Activated T-helper 17 cell treated with anti-CD3 and anti-CD28 coated beads, Interleukin-2, amount 50 U/mL, for 72 hours (primary cell): ENCODE measurements at regions not wholly inside any gene's neighbourhood (a gene's known extent, or its start where the extent isn't known, plus 50 kb on each side); places are given as distances from the start of the nearest gene placed in this dataset.
"Not testable (repeated sequence)": the region's sequence is repeated elsewhere in the genome, so short reads cannot be mapped to it uniquely, and the experiment has no call there.

ENCODE experiments used
- ATAC-seq: fragments of 150-1000 bp; cut with Tn5 transposase; replicated peaks from 2 replicates; pipeline ENCODE4 v1.10.0; 2021; ENCODE audit warnings: mild to moderate bottlenecking, moderate library complexity
- H3K27ac Mint-ChIP-seq: one replicate; pipeline ENCODE4 v1.8.0; 2022; ENCODE audit warnings: mixed read lengths
- H3K27me3 Mint-ChIP-seq: one replicate; pipeline ENCODE4 v1.8.0; 2022; ENCODE audit warnings: mixed read lengths
- H3K36me3 Mint-ChIP-seq: one replicate; pipeline ENCODE4 v1.8.0; 2022; ENCODE audit warnings: low read depth, mild to moderate bottlenecking, mixed read lengths
- H3K4me1 Mint-ChIP-seq: one replicate; pipeline ENCODE4 v1.8.0; 2022; ENCODE audit warnings: mixed read lengths
- H3K4me3 Mint-ChIP-seq: one replicate; pipeline ENCODE4 v1.8.0; 2022; ENCODE audit warnings: mild to moderate bottlenecking, mixed read lengths
- H3K9me3 Mint-ChIP-seq: one replicate; pipeline ENCODE4 v1.8.0; 2022; ENCODE audit warnings: mixed read lengths

DNA sequence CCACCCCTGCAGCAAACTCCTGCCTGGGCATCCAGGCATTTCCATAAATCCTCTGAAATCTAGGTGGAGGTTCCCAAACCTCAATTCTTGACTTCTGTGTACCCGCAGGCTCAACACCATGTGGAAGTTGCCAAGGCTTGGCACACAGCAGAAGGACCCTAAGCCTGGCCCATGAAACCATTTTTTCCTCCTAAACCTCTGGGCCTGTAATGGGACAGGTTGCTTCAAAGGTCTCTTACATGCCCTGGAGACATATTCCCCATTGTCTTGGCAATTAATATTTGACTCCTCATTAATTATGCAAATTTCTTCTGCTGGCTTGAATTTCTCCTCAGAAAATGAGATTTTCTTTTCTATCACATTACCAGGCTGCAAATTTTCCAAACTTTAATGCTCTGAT is 339.5 kb upstream of the SORCS1 start:
- ATAC-seq, H3K4me3 Mint-ChIP-seq, H3K36me3 Mint-ChIP-seq, H3K4me1 Mint-ChIP-seq, H3K27me3 Mint-ChIP-seq, H3K27ac Mint-ChIP-seq: not testable (repeated sequence)
- H3K9me3 Mint-ChIP-seq, result peaks cover 13% of the 10 kb centered on the region

DNA sequence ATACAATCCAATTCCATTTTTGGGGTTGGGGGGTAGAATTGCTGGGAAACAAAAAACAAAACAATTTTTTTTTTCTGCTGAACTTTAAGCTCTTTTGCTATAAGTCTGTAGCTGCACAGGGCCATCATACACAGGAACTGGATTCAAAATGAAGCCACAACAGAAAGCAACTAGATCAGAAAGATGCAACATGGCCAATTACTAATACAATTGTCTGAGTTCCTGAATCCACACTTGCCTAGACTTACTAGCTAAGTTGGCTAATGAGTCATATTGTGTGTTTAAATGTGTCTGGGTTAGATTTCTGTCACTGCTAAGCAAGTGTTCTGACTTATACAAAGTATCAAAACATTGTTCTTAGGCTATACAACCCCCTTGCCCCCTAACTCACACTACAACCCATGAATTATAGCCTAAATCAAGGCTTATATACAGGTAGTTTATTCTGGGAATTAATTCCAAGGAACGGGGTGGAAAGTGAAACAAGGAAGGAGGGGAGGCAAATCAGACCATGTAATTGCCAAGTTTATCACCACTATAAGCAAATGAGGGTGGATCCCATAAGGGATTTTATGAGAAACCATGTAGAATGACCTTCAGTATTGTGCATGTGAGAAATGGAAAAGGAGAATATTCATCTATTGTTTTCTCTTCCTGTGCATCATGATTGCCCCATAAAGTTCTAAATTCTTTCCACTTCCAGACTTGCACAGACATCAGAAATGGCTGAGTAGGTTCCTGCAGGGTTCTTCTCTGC is 337.9 kb upstream of the SORCS1 start:
- peaks cover 13% of the 10 kb centered on the region for H3K9me3 Mint-ChIP-seq
- H3K36me3 Mint-ChIP-seq, result no peaks in the 10 kb centered on the region
- H3K4me1 Mint-ChIP-seq, result no peaks in the 10 kb centered on the region
- ATAC-seq, result no peak
- H3K4me3 Mint-ChIP-seq, result no peak overlapping the region
- no peak overlapping the region for H3K27ac Mint-ChIP-seq
- H3K27me3 Mint-ChIP-seq, result no peaks in the 10 kb centered on the region

DNA sequence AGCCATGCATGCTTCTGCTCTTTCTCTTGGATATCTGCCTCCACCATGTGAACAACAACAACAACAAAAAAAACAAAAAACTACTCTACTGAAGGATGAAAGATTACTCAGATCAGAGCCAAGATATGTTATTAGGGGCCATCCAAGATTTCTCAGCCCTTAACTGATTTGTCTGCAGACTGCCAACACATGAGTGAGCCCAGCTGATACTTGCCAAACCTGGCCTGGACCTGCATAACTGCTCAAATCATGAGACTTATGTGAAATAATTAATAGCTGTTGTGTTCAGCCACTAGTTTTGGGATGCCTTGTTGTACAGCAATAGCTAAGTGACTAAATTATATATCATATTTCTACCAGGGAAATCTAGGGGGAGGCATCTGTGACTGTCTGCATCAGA is 334.5 kb upstream of the SORCS1 start:
- no peak overlapping the region for H3K27ac Mint-ChIP-seq
- no peaks in the 10 kb centered on the region for H3K4me1 Mint-ChIP-seq
- H3K27me3 Mint-ChIP-seq, result no peaks in the 10 kb centered on the region
- peaks cover 25% of the 10 kb centered on the region for H3K9me3 Mint-ChIP-seq
- H3K4me3 Mint-ChIP-seq, result no peak overlapping the region
- ATAC-seq, result no peak
- no peaks in the 10 kb centered on the region for H3K36me3 Mint-ChIP-seq

DNA sequence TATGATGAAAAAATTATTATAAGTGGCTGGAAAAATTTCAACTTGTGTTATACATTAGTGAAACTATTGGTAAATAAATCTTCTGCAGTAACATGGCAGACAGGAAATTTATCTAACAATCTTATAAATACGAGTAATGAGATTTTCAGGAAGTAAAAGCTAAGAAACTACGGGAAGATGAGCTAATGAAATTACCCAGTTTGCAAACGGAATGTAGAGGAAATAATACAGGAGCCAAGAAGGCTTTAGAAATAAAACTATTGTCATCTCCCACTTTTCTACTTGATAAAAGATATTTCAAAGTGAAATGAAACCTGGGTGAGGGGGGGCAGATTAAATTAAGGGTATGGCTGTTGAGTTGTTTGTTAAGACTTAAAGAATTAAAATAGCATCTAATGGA is 332.5 kb upstream of the SORCS1 start:
- H3K27me3 Mint-ChIP-seq, result no peaks in the 10 kb centered on the region
- no peak overlapping the region for H3K27ac Mint-ChIP-seq
- no peak for ATAC-seq
- no peaks in the 10 kb centered on the region for H3K36me3 Mint-ChIP-seq
- no peaks in the 10 kb centered on the region for H3K4me1 Mint-ChIP-seq
- H3K4me3 Mint-ChIP-seq, result no peak overlapping the region
- peaks cover 26% of the 10 kb centered on the region for H3K9me3 Mint-ChIP-seq

DNA sequence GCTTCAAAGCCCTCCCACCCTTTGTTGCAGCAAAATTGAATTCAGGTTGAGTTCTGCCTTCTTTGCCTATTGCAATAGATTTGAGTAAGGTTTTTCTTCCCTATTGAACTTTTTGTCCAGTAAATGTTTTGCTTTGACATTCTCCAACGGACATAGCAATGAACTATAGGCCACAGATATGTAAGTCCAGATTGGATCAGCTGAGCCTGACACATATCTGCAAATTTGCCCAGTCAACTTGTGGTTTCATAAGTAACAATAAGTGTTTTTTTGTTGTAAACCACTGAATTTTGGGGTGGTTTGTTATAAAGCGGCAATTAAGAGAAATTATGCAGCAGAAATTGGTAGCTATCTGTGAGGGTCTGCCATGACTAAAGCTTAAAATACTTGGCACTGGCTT is 332.1 kb upstream of the SORCS1 start:
- Mint-ChIP-seq H3K27ac (no peak overlapping the region), H3K4me3 (no peak overlapping the region), H3K4me1 (no peaks in the 10 kb centered on the region), H3K27me3 (no peaks in the 10 kb centered on the region), H3K36me3 (no peaks in the 10 kb centered on the region), H3K9me3 (peaks cover 25% of the 10 kb centered on the region)
- ATAC-seq, result no peak

DNA sequence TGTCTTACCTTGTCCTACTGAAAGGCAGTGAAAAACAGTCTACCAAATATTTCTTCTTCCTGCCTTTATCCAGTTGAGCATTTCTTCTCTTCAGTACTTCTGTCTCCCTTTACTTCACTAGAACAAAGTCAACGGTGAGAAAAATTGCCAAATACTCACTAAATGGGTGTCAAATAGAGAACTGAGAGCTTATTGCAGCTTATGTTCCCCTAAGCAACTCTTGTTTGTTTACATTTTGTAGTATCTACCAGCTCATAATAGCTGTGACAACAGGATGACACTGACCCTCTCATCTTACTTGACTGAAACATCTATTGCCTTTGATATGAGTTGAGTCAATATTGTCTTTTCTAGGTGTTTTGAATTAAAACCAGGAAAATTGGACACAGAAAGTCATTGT is 327.9 kb upstream of the SORCS1 start:
- H3K27me3 Mint-ChIP-seq, result no peaks in the 10 kb centered on the region
- peaks cover 25% of the 10 kb centered on the region for H3K9me3 Mint-ChIP-seq
- no peak for ATAC-seq
- no peak overlapping the region for H3K4me3 Mint-ChIP-seq
- H3K27ac Mint-ChIP-seq, result no peak overlapping the region
- H3K4me1 Mint-ChIP-seq, result no peaks in the 10 kb centered on the region
- no peaks in the 10 kb centered on the region for H3K36me3 Mint-ChIP-seq

DNA sequence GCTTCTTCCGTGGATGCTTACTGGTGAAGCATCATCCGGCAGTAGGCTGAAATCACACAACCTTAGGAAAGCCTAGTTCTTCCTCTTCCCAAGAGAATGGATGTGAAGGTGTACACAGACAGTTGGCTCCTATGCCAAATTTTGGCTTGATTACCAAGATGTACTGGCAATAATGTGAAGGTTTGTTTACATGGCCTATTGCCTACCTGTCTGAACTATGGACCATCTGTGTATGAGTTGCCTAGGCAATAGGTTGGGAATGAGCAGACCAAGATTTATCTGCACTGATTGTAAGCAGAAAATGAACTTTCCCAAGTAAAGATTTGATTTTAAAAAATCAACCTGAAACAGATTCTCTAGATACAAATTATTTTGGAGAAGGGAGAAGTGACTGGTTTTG is 325.9 kb upstream of the SORCS1 start:
- Mint-ChIP-seq H3K36me3 (no peaks in the 10 kb centered on the region), H3K4me3 (no peak overlapping the region), H3K27ac (no peak overlapping the region), H3K4me1 (no peaks in the 10 kb centered on the region), H3K9me3 (peaks cover 24% of the 10 kb centered on the region), H3K27me3 (no peaks in the 10 kb centered on the region)
- no peak for ATAC-seq

DNA sequence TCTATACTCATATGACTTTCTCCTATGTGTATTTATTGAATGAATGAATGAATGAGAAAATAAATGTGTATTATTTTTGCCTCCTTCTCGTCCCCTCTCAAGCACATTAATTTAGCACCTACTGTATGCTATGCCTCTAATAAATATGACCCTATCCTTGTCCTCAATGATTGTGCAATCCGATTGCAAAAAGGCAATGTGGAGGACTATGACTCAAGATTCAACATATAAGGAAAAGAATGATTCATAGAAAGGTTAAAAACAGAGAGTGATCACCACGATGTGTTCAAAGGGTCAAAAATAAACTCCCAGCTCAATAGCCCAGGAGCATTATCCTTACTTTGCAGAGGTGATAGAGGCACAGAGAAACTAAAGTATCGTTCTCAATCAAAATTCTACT is 322.8 kb upstream of the SORCS1 start:
- H3K4me1 Mint-ChIP-seq, result no peaks in the 10 kb centered on the region
- ATAC-seq, result no peak

DNA sequence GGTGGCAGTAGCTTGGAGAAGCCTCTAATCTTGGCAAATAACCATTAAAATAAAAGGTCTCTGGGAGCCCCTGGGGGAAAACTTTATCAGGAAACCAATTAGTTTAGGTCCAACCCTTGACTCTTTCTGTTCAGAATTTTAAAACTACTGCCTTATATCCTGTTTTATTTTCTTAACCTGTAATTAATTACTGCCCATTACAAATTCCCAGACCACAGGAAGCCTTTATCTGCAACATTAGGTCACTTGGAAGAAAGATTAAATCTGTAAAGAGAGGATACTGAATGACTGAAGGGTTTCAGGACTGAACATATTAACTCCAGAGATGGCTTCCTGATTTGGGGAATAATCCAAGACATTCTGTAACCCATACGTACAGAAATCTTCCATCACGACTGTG is 320.5 kb upstream of the SORCS1 start:
- Mint-ChIP-seq H3K4me3 (no peak overlapping the region), H3K36me3 (no peaks in the 10 kb centered on the region)

More for the DNA sequence above, 322.8 kb upstream of the SORCS1 start:
- Mint-ChIP-seq H3K4me3 (no peak overlapping the region), H3K9me3 (peaks cover 22% of the 10 kb centered on the region), H3K27me3 (no peaks in the 10 kb centered on the region), H3K36me3 (no peaks in the 10 kb centered on the region), H3K27ac (no peak overlapping the region)

DNA sequence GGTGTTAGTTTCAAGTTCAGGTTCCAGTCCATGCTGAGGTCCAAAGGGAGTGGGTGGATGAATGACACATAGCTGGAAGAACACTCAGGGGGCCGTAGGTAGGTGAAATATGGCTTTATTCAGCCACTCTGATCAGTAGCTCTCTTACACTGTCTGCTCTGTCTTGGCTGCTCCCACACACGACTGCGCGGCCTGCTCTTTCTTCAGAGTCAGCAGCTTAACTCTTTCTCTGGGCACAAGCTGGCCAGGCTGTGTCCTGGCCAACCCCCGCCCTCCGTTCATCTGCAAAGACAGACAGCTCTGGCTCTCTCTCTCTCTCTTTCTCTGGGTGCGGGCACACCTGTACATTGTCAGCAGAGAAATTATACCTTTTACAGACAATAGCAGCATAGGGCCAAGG is 317.4 kb upstream of the SORCS1 start:
- ATAC-seq, result no peak
- Mint-ChIP-seq H3K27ac (no peak overlapping the region), H3K36me3 (no peaks in the 10 kb centered on the region), H3K27me3 (no peaks in the 10 kb centered on the region), H3K4me1 (no peaks in the 10 kb centered on the region), H3K4me3 (no peak overlapping the region), H3K9me3 (peaks cover 21% of the 10 kb centered on the region)

More for the DNA sequence above, 320.5 kb upstream of the SORCS1 start:
- no peak for ATAC-seq
- Mint-ChIP-seq H3K27me3 (no peaks in the 10 kb centered on the region), H3K9me3 (peaks cover 25% of the 10 kb centered on the region), H3K4me1 (no peaks in the 10 kb centered on the region), H3K27ac (no peak overlapping the region)

DNA sequence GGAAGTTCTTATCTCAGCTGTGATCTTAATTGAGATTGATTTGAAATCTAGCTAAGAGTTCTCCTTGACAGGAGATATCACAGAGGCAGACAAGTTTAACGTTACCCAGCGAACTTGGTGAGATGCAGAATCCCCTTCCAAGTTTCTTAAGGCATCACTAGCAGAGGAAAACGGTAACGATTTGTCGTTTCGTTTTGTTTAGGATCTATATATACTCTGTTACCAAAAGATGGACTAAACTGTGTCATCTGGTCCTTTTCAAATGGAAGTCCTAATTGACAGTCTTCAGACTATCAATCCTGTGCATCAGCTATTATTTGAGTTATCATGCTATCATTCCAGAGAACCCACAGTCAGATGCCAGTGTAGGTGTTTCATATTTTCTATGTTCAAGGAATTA is 316.7 kb upstream of the SORCS1 start:
- H3K4me1 Mint-ChIP-seq, result no peaks in the 10 kb centered on the region
- H3K27me3 Mint-ChIP-seq, result no peaks in the 10 kb centered on the region
- no peak for ATAC-seq
- no peaks in the 10 kb centered on the region for H3K36me3 Mint-ChIP-seq
- H3K27ac Mint-ChIP-seq, result no peak overlapping the region
- no peak overlapping the region for H3K4me3 Mint-ChIP-seq
- peaks cover 22% of the 10 kb centered on the region for H3K9me3 Mint-ChIP-seq

DNA sequence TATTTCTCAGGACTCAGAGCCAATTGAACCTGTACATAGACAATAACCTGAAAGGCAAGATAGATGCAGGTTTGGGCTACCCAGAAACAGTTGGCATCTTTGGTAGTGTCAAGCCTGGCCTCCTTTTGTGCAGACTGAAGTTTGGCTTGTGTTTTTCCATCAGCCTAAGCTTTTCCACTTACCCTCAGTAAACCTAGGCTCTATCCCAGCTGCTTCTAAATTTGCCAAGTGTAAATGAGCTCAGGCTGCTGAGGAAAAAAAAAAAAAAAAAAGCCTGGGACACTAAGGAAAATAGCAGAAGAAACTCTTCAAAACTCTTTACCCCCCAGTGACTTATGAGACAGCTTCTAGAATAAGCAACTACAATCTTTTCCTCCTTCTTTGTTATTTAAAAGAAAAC is 316.3 kb upstream of the SORCS1 start:
- H3K4me3 Mint-ChIP-seq, result no peak overlapping the region
- H3K4me1 Mint-ChIP-seq, result no peaks in the 10 kb centered on the region
- no peaks in the 10 kb centered on the region for H3K27me3 Mint-ChIP-seq
- H3K36me3 Mint-ChIP-seq, result no peaks in the 10 kb centered on the region
- peaks cover 22% of the 10 kb centered on the region for H3K9me3 Mint-ChIP-seq
- no peak for ATAC-seq
- H3K27ac Mint-ChIP-seq, result no peak overlapping the region

DNA sequence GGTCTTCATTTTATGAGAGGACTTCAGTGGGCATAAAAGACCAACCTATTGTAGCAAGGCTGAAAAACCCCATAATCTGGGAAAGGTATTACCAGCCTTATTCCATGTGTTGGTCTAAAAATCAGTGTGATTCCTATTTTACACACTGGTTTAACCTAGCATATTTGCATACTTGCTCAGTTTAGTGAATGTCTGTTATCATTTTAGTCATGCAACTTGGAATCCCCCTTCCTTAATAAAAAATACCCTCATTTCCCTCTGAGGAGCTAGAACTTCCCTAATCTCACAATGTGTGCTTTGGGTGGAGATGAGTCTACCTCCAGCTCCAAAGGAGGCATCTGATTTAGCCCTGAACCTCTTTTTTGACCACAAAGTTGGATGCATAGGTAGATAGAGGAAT is 312.8 kb upstream of the SORCS1 start:
- no peaks in the 10 kb centered on the region for H3K36me3 Mint-ChIP-seq
- H3K27me3 Mint-ChIP-seq, result no peaks in the 10 kb centered on the region
- H3K4me1 Mint-ChIP-seq, result no peaks in the 10 kb centered on the region
- ATAC-seq, result no peak
- no peak overlapping the region for H3K27ac Mint-ChIP-seq
- no peak overlapping the region for H3K4me3 Mint-ChIP-seq
- H3K9me3 Mint-ChIP-seq, result peaks cover 17% of the 10 kb centered on the region

DNA sequence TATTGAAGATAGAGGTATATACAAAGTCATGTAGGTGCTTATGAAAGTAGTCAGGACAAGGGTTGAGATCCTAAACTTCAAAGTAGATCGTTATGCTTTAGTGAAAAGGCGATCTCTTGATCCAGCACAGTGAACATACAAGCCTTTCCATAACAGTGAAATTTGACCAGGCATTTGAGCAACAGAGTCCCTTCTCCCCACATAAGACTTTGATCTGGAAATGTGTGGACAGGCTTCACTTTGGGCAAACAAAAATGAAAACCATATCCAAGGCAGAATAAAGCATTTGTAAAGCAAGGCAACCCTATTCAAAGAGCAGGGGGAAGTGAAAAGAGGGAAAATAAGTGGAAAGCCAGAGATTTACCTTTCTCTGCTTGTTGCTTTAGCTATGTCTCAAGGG is 311.9 kb upstream of the SORCS1 start:
- Mint-ChIP-seq H3K4me1 (no peaks in the 10 kb centered on the region), H3K27ac (no peak overlapping the region), H3K36me3 (no peaks in the 10 kb centered on the region), H3K27me3 (no peaks in the 10 kb centered on the region), H3K4me3 (no peak overlapping the region), H3K9me3 (peaks cover 14% of the 10 kb centered on the region)
- ATAC-seq, result no peak

DNA sequence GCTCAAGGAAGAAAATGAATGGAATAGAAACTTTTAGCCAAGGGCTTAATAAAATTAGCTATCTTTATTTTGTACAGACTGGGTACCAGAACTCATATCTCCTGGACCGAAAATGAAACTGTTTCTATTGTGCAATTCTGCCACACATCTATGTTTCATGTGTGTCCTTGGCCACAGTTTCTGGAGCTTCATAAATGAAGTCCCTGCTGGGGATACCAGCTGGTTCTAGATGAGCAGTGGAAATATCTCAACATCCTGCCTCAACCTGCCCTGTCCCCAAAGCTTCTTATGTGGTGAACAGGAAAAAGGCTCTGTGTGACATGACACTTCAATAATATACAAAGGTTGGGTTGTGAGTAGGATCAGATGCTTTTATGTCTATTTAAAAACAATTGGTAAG is 310.1 kb upstream of the SORCS1 start:
- ATAC-seq, result no peak
- no peaks in the 10 kb centered on the region for H3K36me3 Mint-ChIP-seq
- H3K9me3 Mint-ChIP-seq, result peaks cover 14% of the 10 kb centered on the region
- no peak overlapping the region for H3K4me3 Mint-ChIP-seq
- H3K27me3 Mint-ChIP-seq, result no peaks in the 10 kb centered on the region
- no peak overlapping the region for H3K27ac Mint-ChIP-seq
- H3K4me1 Mint-ChIP-seq, result no peaks in the 10 kb centered on the region

DNA sequence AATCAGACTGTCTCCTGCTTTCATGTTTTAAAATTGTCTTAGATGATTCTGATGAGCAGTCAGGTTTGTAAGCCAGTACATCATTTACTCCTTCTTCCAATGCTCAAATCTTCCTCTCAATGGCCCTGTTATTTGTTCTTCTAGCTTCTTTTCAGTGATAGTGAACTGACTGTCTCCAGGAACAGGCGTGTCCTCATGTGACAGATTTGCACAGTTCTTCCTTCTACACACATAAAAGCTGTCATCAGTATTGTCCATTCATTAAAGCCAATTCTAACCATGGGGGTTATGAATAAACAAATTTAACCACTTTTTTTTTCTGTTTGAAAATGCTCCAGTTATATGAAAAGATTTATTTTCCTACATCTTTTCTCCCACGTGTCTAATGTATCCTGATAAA is 308.7 kb upstream of the SORCS1 start:
- ATAC-seq, result no peak
- Mint-ChIP-seq H3K9me3 (peaks cover 11% of the 10 kb centered on the region), H3K4me3 (no peak overlapping the region), H3K36me3 (no peaks in the 10 kb centered on the region), H3K4me1 (no peaks in the 10 kb centered on the region), H3K27me3 (no peaks in the 10 kb centered on the region), H3K27ac (no peak overlapping the region)
